Effector memory CD4-positive, alpha-beta T cell (primary cell): ENCODE measurements at regions not wholly inside any gene's neighbourhood (a gene's known extent, or its start where the extent isn't known, plus 50 kb on each side); places are given as distances from the start of the nearest gene placed in this dataset.
"Not testable (repeated sequence)": the region's sequence is repeated elsewhere in the genome, so short reads cannot be mapped to it uniquely, and the experiment has no call there.

Experiments used
- DNase-seq, 3 donors: peaks; one replicate each; pipeline ENCODE4 v3.0.0-alpha.2; 2020
- H3K27ac ChIP-seq: 2 replicates; pipeline ENCODE4 v1.7.0; 2013; ENCODE audit warnings: mild to moderate bottlenecking, low read length, moderate library complexity; ENCODE audit not compliant: insufficient read depth, poor library complexity, severe bottlenecking
- H3K27me3 ChIP-seq: replicated peaks from 2 replicates; pipeline ENCODE4 v1.7.0; 2013; ENCODE audit warnings: mild to moderate bottlenecking, low read length; ENCODE audit not compliant: insufficient read depth, control insufficient read depth, poor library complexity, severe bottlenecking
- H3K36me3 ChIP-seq: 2 replicates; pipeline ENCODE4 v1.7.0; 2013; ENCODE audit warnings: mild to moderate bottlenecking, low read length, moderate library complexity; ENCODE audit not compliant: control insufficient read depth, insufficient read depth
- H3K4me1 ChIP-seq: 2 replicates; pipeline ENCODE4 v1.7.0; 2013; ENCODE audit warnings: low read length, mild to moderate bottlenecking; ENCODE audit not compliant: control insufficient read depth, insufficient read depth, poor library complexity, severe bottlenecking
- H3K4me3 ChIP-seq: 2 replicates; pipeline ENCODE4 v1.7.0; 2013; ENCODE audit warnings: low read length, low read depth, mild to moderate bottlenecking; ENCODE audit not compliant: insufficient read depth, poor library complexity, severe bottlenecking
- H3K9me3 ChIP-seq: 2 replicates; pipeline ENCODE4 v1.7.0; 2013; ENCODE audit warnings: mild to moderate bottlenecking, low read length, moderate library complexity; ENCODE audit not compliant: control insufficient read depth

DNA sequence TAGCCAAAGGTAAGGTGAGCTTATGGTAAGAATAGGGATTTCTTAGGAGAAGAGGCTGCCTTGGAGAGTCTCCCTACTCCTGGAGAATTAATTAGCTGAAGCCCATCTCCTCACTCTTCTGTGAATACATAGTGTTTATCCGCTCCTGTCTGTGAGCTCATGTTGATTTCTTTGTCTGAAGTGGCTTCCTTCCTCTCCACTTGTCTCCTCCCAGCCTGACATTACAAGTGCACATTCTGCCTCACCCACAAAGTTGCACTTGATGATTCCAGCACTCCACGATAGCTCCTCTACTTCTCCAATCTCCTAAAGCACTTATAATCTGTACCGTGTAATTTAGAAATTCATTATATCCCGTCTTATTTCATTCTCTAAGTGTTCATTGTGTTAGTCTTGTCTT lies 287.2 kb downstream of the QKI start:
- Histone ChIP-seq H3K27me3 (no peaks in the 10 kb centered on the region), H3K36me3 (no peaks in the 10 kb centered on the region), H3K9me3 (no peaks in the 10 kb centered on the region), H3K27ac (no peak overlapping the region), H3K4me3 (no peak overlapping the region), H3K4me1 (no peaks in the 10 kb centered on the region)
- DNase-seq: no peak

DNA sequence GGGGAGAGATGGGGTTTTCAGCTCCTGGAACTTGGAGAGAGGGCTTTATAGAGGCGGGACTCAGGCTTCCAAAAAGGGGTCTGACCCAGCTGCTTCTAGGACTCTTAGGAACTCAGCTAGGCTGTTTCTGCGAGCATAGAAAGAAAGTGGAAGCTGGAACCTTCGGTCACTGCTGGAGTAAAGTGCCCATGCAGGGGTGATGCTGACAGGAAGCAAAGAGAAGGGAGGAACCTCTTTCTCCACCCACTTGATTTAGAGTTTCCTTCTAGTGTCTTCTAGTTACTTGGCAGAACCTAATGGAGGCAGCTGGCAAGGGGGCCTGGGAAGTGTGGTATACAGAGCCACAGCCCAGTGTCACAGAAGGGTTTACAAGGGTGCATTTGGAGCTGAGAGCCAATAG lies 283.6 kb downstream of the QKI start:
- no peaks in the 10 kb centered on the region for H3K4me1 ChIP-seq
- H3K27me3 ChIP-seq: no peaks in the 10 kb centered on the region
- no peak for DNase-seq
- no peak overlapping the region for H3K4me3 ChIP-seq
- H3K27ac ChIP-seq: no peak overlapping the region
- H3K9me3 ChIP-seq: no peaks in the 10 kb centered on the region
- no peaks in the 10 kb centered on the region for H3K36me3 ChIP-seq

GRCh38 chr6:163696311-163696710 lies 281.8 kb downstream of the QKI start:
- not testable (repeated sequence) for H3K9me3 ChIP-seq, DNase-seq, H3K4me1 ChIP-seq, H3K4me3 ChIP-seq, H3K27ac ChIP-seq, H3K27me3 ChIP-seq, H3K36me3 ChIP-seq

- Histone ChIP-seq H3K4me3 (no peak overlapping the region), H3K27ac (no peak overlapping the region)
These were observed 280.9 kb downstream of the QKI start for GRCh38 chr6:163695414-163695864.

DNA sequence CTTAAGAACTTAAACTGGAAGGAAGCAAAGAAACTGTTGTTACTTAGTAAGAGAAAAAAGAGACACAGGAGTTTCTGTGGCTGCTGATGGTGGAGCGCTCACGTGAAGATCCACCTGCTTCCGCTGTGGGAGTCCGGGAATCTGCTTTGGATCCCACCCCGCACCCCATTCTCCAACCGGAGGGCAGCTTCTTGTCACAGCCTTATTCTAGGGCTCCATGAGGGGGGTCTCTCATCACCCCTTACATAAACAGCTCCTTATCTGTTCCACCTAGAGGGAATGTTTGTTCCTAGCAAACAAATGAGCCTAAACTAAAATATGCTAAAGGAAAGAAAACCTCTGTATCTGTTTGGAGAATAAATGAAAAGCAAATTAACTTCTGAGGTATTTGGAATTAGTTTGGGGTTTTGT lies 280.5 kb downstream of the QKI start:
- Histone ChIP-seq H3K27ac (no peak overlapping the region), H3K9me3 (no peaks in the 10 kb centered on the region), H3K4me3 (no peak overlapping the region), H3K4me1 (no peaks in the 10 kb centered on the region), H3K36me3 (no peaks in the 10 kb centered on the region), H3K27me3 (no peaks in the 10 kb centered on the region)
- DNase-seq: no peak

More at GRCh38 chr6:163695414-163695864, 280.9 kb downstream of the QKI start:
- DNase-seq: no peak
- Histone ChIP-seq H3K4me1 (no peaks in the 10 kb centered on the region), H3K9me3 (no peaks in the 10 kb centered on the region), H3K36me3 (no peaks in the 10 kb centered on the region), H3K27me3 (no peaks in the 10 kb centered on the region)

DNA sequence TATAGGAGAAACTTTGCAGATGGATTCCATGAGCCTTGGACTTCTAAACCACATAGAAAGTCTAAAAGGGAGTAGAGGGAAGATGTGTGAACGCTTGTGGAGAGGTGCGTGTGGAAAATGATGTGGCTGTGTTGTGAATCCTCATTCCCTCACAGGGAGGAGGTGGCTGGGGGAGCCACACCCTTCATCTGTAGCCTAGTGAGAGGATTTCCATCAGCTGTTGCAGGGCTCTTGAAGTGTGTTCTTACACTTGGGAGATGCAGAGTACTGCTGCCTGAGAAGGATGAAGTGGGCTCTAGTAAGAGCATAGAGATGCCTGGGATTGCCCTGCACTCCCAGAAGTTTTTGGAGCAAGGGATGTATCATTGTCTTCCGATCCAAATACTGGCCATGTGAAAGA lies 279.6 kb downstream of the QKI start:
- Histone ChIP-seq H3K36me3 (no peaks in the 10 kb centered on the region), H3K4me1 (no peaks in the 10 kb centered on the region), H3K27ac (no peak overlapping the region), H3K27me3 (no peaks in the 10 kb centered on the region), H3K9me3 (no peaks in the 10 kb centered on the region), H3K4me3 (no peak overlapping the region)
- no peak for DNase-seq

GRCh38 chr6:163691049-163691448 lies 276.5 kb downstream of the QKI start:
- Histone ChIP-seq H3K4me1 (no peaks in the 10 kb centered on the region), H3K9me3 (no peaks in the 10 kb centered on the region), H3K4me3 (no peak overlapping the region), H3K27ac (no peak overlapping the region), H3K36me3 (no peaks in the 10 kb centered on the region), H3K27me3 (no peaks in the 10 kb centered on the region)
- no peak for DNase-seq

- Histone ChIP-seq H3K9me3 (no peaks in the 10 kb centered on the region), H3K27ac (no peak overlapping the region), H3K36me3 (no peaks in the 10 kb centered on the region), H3K4me1 (no peaks in the 10 kb centered on the region), H3K4me3 (no peak overlapping the region), H3K27me3 (no peaks in the 10 kb centered on the region)
- no peak for DNase-seq
These were observed 274.3 kb downstream of the QKI start for GRCh38 chr6:163688739-163689362.

- H3K9me3 ChIP-seq: no peaks in the 10 kb centered on the region
- H3K27me3 ChIP-seq: no peaks in the 10 kb centered on the region
- no peaks in the 10 kb centered on the region for H3K4me1 ChIP-seq
- DNase-seq: no peak
- no peaks in the 10 kb centered on the region for H3K36me3 ChIP-seq
- H3K27ac ChIP-seq: no peak overlapping the region
- H3K4me3 ChIP-seq: no peak overlapping the region
These were observed 272.6 kb downstream of the QKI start for GRCh38 chr6:163687075-163687474.

DNA sequence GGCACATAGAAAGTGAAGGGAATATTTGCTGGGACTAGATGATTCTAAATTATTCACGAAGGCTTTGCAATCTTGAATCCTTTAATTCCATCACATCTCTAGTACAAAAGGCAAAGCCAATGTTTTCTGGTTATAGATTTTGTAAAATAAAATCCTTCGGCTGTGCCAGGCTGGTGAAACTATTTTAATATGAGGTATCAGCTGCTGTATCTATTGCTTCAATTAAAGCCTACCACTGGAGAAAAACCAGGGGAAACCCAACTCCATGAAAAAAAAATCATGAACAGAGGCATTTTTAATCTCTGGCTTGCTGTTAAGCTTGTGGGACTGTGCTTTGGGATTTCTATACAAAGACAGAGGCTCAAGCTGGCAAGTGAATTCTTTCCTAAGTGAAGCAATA lies 271.8 kb downstream of the QKI start:
- H3K27ac ChIP-seq: no peak overlapping the region
- no peaks in the 10 kb centered on the region for H3K36me3 ChIP-seq
- no peaks in the 10 kb centered on the region for H3K27me3 ChIP-seq
- no peak overlapping the region for H3K4me3 ChIP-seq
- H3K9me3 ChIP-seq: no peaks in the 10 kb centered on the region
- no peaks in the 10 kb centered on the region for H3K4me1 ChIP-seq
- DNase-seq: no peak
